ENCODE measurements at regions not wholly inside any gene's neighbourhood (a gene's known extent, or its start where the extent isn't known, plus 50 kb on each side); places are given as distances from the start of the nearest gene placed in this dataset.

DNA sequence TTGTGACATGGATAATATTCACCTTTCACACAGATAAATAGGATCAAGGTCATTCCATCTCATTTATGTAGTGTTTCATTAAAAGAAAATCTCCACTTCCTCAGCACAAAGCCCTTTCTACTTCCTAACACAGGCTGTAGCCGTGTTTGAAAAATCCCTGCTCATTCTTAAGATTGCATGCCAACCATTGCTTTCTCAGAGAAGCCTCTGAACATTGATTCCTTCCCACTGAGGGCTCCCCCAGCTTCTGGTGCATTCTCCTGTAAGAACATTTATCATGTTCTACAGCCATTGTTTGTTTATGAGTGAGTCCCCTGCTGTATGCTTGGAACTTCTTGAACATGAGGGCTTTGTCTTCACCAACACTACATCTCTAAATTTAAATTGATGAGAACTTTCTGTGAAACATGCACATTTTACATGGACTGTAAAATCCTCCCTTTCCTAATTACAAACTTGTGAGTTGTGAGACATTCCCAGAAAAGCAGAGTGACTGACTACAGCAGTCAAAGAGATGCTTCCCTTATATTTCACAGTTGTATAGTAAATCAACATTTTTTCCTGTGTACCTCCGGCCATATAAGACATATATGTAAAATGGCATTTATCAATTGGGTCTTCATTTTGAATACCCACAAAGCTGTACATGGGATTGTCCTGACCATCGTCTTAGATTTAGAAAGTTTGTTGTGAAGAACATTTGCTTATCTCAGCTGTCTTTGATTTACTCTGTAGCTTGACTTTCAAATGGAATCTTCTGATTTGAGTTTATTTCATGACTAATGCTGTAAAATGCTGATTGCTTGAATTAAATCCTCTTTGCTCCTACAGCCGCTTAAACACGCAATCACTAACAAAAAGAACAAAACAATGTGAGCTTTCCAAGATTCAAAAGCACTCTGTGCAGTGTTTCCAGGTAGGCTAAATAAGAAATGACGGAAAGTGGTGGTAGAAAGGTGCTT lies 600.5 kb upstream of the SLIT2 start:
- Histone ChIP-seq H3F3A (ENCODE audit: control insufficient read depth, insufficient read depth) (no peaks in the 10 kb centered on the region), H3K4me3 (ENCODE audit: low read length) (no peak overlapping the region), H3K36me3 (ENCODE audit: control insufficient read depth, low read length) (no peaks in the 10 kb centered on the region), H3K27ac (ENCODE audit: low read depth, low read length) (no peak overlapping the region), H3K79me2 (ENCODE audit: control insufficient read depth, low read length) (no peaks in the 10 kb centered on the region), H3K9me2 (replicated peaks; ENCODE audit: control insufficient read depth, low read length) (no peaks in the 10 kb centered on the region; the same call in 1 of the 2 replicates), H3K4me2 (ENCODE audit: low read length) (no peak overlapping the region), H3K4me1 (ENCODE audit: control insufficient read depth, low read length) (no peaks in the 10 kb centered on the region), H4K20me1 (ENCODE audit: control insufficient read depth, insufficient read depth, low read depth, low read length) (no peaks in the 10 kb centered on the region), H3K27me3 (ENCODE audit: control insufficient read depth, low read length) (no peaks in the 10 kb centered on the region), H3K9me3 (ENCODE audit: control insufficient read depth, insufficient read depth, low read length) (no peaks in the 10 kb centered on the region)
- TF ChIP-seq CTCF (IDR thresholded peaks at IDR 0.05; ENCODE audit: low read depth, low read length, poor library complexity, severe bottlenecking) (no peak), EZH2phosphoT487 (IDR thresholded peaks at IDR 0.05; ENCODE audit: borderline replicate concordance, low read length) (no peak)

DNA sequence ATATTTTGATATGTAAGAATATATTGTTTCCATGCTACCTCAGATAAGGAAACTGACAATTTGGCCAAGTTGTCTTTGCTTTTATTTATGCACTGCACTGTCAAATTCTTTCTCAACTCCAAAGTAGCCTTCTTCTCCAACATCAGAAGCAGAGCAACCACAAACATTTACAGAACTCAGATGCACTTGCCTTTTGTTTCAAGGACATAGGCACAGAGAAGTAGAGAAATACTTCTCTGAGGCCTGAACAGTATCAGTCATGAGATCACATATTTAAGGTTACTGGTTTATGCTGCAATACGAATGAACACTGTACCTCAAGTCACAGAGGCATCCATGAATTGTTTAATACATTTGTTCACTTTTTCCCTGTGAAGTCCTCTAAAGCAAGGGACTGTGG lies 606.1 kb upstream of the SLIT2 start:
- no peak for TF ChIP-seq CTCF (IDR thresholded peaks at IDR 0.05; ENCODE audit: low read depth, low read length, poor library complexity, severe bottlenecking)
- no peak for TF ChIP-seq EZH2phosphoT487 (IDR thresholded peaks at IDR 0.05; ENCODE audit: borderline replicate concordance, low read length)
- H3K4me1 ChIP-seq (ENCODE audit: control insufficient read depth, low read length) = 0 out of 2 replicates have a peak, but pooled peaks cover 3% of the 10 kb centered on the region
- H3K79me2 ChIP-seq (ENCODE audit: control insufficient read depth, low read length) = no peaks in the 10 kb centered on the region
- no peaks in the 10 kb centered on the region for H3K9me3 ChIP-seq (ENCODE audit: control insufficient read depth, insufficient read depth, low read length)
- no peaks in the 10 kb centered on the region for H3F3A ChIP-seq (ENCODE audit: control insufficient read depth, insufficient read depth)
- H3K4me2 ChIP-seq (ENCODE audit: low read length) = no peak overlapping the region
- no peaks in the 10 kb centered on the region for H3K27me3 ChIP-seq (ENCODE audit: control insufficient read depth, low read length)
- H3K4me3 ChIP-seq (ENCODE audit: low read length) = no peak overlapping the region
- H3K27ac ChIP-seq (ENCODE audit: low read depth, low read length) = no peak overlapping the region
- H3K36me3 ChIP-seq (ENCODE audit: control insufficient read depth, low read length) = no peaks in the 10 kb centered on the region
- no peaks in the 10 kb centered on the region for H3K9me2 ChIP-seq (replicated peaks; ENCODE audit: control insufficient read depth, low read length)
- H4K20me1 ChIP-seq (ENCODE audit: control insufficient read depth, insufficient read depth, low read depth, low read length) = no peaks in the 10 kb centered on the region

GRCh38 chr4:19636451-19636850 lies 615.3 kb upstream of the SLIT2 start:
- TF ChIP-seq EZH2phosphoT487 (IDR thresholded peaks at IDR 0.05; ENCODE audit: borderline replicate concordance, low read length) (no peak), CTCF (IDR thresholded peaks at IDR 0.05; ENCODE audit: low read depth, low read length, poor library complexity, severe bottlenecking) (no peak)
- Histone ChIP-seq H3K36me3 (ENCODE audit: control insufficient read depth, low read length) (no peaks in the 10 kb centered on the region), H3K9me2 (replicated peaks; ENCODE audit: control insufficient read depth, low read length) (no peaks in the 10 kb centered on the region), H3K4me2 (ENCODE audit: low read length) (no peak overlapping the region), H3K4me1 (ENCODE audit: control insufficient read depth, low read length) (no peaks in the 10 kb centered on the region), H3K9me3 (ENCODE audit: control insufficient read depth, insufficient read depth, low read length) (no peaks in the 10 kb centered on the region), H3K4me3 (ENCODE audit: low read length) (no peak overlapping the region), H4K20me1 (ENCODE audit: control insufficient read depth, insufficient read depth, low read depth, low read length) (no peaks in the 10 kb centered on the region), H3K27ac (ENCODE audit: low read depth, low read length) (no peak overlapping the region), H3F3A (ENCODE audit: control insufficient read depth, insufficient read depth) (no peaks in the 10 kb centered on the region), H3K79me2 (ENCODE audit: control insufficient read depth, low read length) (no peaks in the 10 kb centered on the region), H3K27me3 (ENCODE audit: control insufficient read depth, low read length) (no peaks in the 10 kb centered on the region)

All from DOHH2 (cell line).